WTC11 (cell line): ENCODE measurements at regions not wholly inside any gene's neighbourhood (a gene's known extent, or its start where the extent isn't known, plus 50 kb on each side); places are given as distances from the start of the nearest gene placed in this dataset.

ENCODE experiments used
- ATAC-seq: fragments of 200-7000 bp; cut with Tn5 transposase; 2 replicates; pipeline ENCODE4 v1.10.0; 2021; ENCODE audit warnings: mild to moderate bottlenecking, moderate library complexity
- CTCF ChIA-PET: fragments of 300-600 bp; sonication (Branson Sonifier 250); formaldehyde crosslinking; loops from one replicate; lab custom pipeline; 2021; ENCODE audit warnings: antibody characterized with exemption; lab: Charles Lee
- POLR2A ChIA-PET: fragments of 350-600 bp; sonication (Branson Sonifier 250); formaldehyde crosslinking; loops from one replicate; lab custom pipeline; 2021; ENCODE audit warnings: antibody characterized with exemption; lab: Charles Lee
- DNase-seq: peaks from one replicate; pipeline ENCODE4 v3.0.0; 2021; ENCODE audit warnings: low spot score
- H3K27ac Mint-ChIP-seq: 2 replicates; pipeline ENCODE4 v1.8.0; 2021; ENCODE audit warnings: mixed read lengths
- H3K27me3 Mint-ChIP-seq: 2 replicates; pipeline ENCODE4 v1.8.0; 2021; ENCODE audit warnings: low read depth, mild to moderate bottlenecking, moderate library complexity, mixed read lengths
- H3K36me3 Mint-ChIP-seq: 2 replicates; pipeline ENCODE4 v1.8.0; 2021; ENCODE audit warnings: mixed read lengths
- H3K4me1 Mint-ChIP-seq: 2 replicates; pipeline ENCODE4 v1.8.0; 2022; ENCODE audit warnings: mixed read lengths
- H3K4me3 Mint-ChIP-seq: 2 replicates; pipeline ENCODE4 v1.8.0; 2021; ENCODE audit warnings: mild to moderate bottlenecking, moderate library complexity, mixed read lengths
- H3K9me3 Mint-ChIP-seq: 2 replicates; pipeline ENCODE4 v1.8.0; 2021; ENCODE audit warnings: mixed read lengths
- AFF4 ChIP-seq: sonication (generic); formaldehyde crosslinking; IDR thresholded peaks from 2 replicates; pipeline ENCODE4 v1.8.1; 2023; ENCODE audit warnings: mild to moderate bottlenecking, missing genetic modification reagents, borderline replicate concordance
- ATF1 ChIP-seq: sonication (generic); formaldehyde crosslinking; IDR thresholded peaks from 2 replicates; pipeline ENCODE4 v1.8.1; 2023; ENCODE audit warnings: mild to moderate bottlenecking, moderate library complexity, missing genetic modification reagents
- CDX4 ChIP-seq: fragments of 250-450 bp; sonication (Bioruptor Pico); IDR thresholded peaks from 2 replicates; pipeline ENCODE4 v1.9.0; 2021; ENCODE audit warnings: moderate library complexity, mild to moderate bottlenecking, inconsistent platforms, borderline replicate concordance
- CREM ChIP-seq: sonication (generic); formaldehyde crosslinking; IDR thresholded peaks from 2 replicates; pipeline ENCODE4 v1.8.1; 2022; ENCODE audit warnings: mild to moderate bottlenecking, missing genetic modification reagents, moderate library complexity
- CTCF ChIP-seq: fragments of 200-600 bp; IDR thresholded peaks from 2 replicates; pipeline ENCODE4 v1.8.0; 2022; ENCODE audit warnings: antibody characterized with exemption
- ETV6 ChIP-seq: sonication (generic); formaldehyde crosslinking; IDR thresholded peaks from 2 replicates; pipeline ENCODE4 v1.8.1; 2022; ENCODE audit warnings: mild to moderate bottlenecking, missing genetic modification reagents
- GABPB1 ChIP-seq: sonication (generic); formaldehyde crosslinking; IDR thresholded peaks from 2 replicates; pipeline ENCODE4 v1.8.1; 2023; ENCODE audit warnings: mild to moderate bottlenecking, missing genetic modification reagents
- HMGXB4 ChIP-seq: sonication (generic); formaldehyde crosslinking; IDR thresholded peaks from 2 replicates; pipeline ENCODE4 v1.8.1; 2023; ENCODE audit warnings: mild to moderate bottlenecking, moderate library complexity, missing genetic modification reagents
- IRF1 ChIP-seq: sonication (generic); formaldehyde crosslinking; IDR thresholded peaks from 2 replicates; pipeline ENCODE4 v1.8.0; 2023; ENCODE audit warnings: missing genetic modification reagents
- NFE2L1 ChIP-seq: sonication (generic); formaldehyde crosslinking; IDR thresholded peaks from 2 replicates; pipeline ENCODE4 v1.8.1; 2023; ENCODE audit warnings: missing genetic modification reagents
- STAT6 ChIP-seq: sonication (generic); formaldehyde crosslinking; conservative IDR thresholded peaks from 2 replicates; pipeline ENCODE4 v1.8.1; 2023; ENCODE audit warnings: mild to moderate bottlenecking, low read depth, missing genetic modification reagents, moderate library complexity
- TP53 ChIP-seq: sonication (generic); formaldehyde crosslinking; IDR thresholded peaks from 2 replicates; pipeline ENCODE4 v1.8.1; 2023; ENCODE audit warnings: mild to moderate bottlenecking, missing genetic modification reagents
- USF1 ChIP-seq: sonication (generic); formaldehyde crosslinking; IDR thresholded peaks from 2 replicates; pipeline ENCODE4 v1.8.0; 2022; ENCODE audit warnings: mild to moderate bottlenecking, missing genetic modification reagents
- ZBTB21 ChIP-seq: sonication (generic); formaldehyde crosslinking; IDR thresholded peaks from 2 replicates; pipeline ENCODE4 v1.8.1; 2023; ENCODE audit warnings: mild to moderate bottlenecking, missing genetic modification reagents, borderline replicate concordance
- ZNF219 ChIP-seq: sonication (generic); formaldehyde crosslinking; IDR thresholded peaks from 2 replicates; pipeline ENCODE4 v1.8.0; 2023; ENCODE audit warnings: missing genetic modification reagents, mild to moderate bottlenecking, borderline replicate concordance
- ZNF263 ChIP-seq: sonication (generic); formaldehyde crosslinking; IDR thresholded peaks from 2 replicates; pipeline ENCODE4 v1.8.1; 2022; ENCODE audit warnings: low read depth, mild to moderate bottlenecking, moderate library complexity, missing genetic modification reagents
- ZNF425 ChIP-seq: fragments of 250-450 bp; sonication (Bioruptor Pico); conservative IDR thresholded peaks from 2 replicates; pipeline ENCODE4 v1.9.0; 2021; ENCODE audit warnings: mild to moderate bottlenecking
- ZNF671 ChIP-seq: fragments of 250-450 bp; sonication (Bioruptor Pico); IDR thresholded peaks from 2 replicates; pipeline ENCODE4 v1.8.0; 2021; ENCODE audit warnings: mild to moderate bottlenecking

- no peaks in the 10 kb centered on the region for H3K9me3 Mint-ChIP-seq
- POLR2A ChIA-PET: no interaction called here
- H3K4me1 Mint-ChIP-seq: no peaks in the 10 kb centered on the region
- H3K27ac Mint-ChIP-seq: no peak overlapping the region
- ATAC-seq (no peak), DNase-seq (no peak)
- H3K27me3 Mint-ChIP-seq: no peaks in the 10 kb centered on the region
- H3K36me3 Mint-ChIP-seq: no peaks in the 10 kb centered on the region
- TF ChIP-seq ETV6 (no peak), CREM (CRISPR knock-in tag) (no peak), ZNF263 (CRISPR knock-in tag) (no peak), STAT6 (no peak), USF1 (no peak), IRF1 (no peak), ZNF425 (CRISPR knock-in tag) (no peak), CDX4 (CRISPR knock-in tag) (no peak), ZBTB21 (CRISPR knock-in tag) (no peak), NFE2L1 (CRISPR knock-in tag) (no peak), GABPB1 (CRISPR knock-in tag) (no peak), CTCF (no peak), TP53 (CRISPR knock-in tag) (no peak), ATF1 (CRISPR knock-in tag) (no peak), ZNF219 (CRISPR knock-in tag) (no peak), AFF4 (no peak), ZNF671 (no peak), HMGXB4 (CRISPR knock-in tag) (no peak)
- CTCF ChIA-PET: no interaction called here
- H3K4me3 Mint-ChIP-seq: no peak overlapping the region
Measured at GRCh38 chr6:137762168-137763090, 104.6 kb upstream of the TNFAIP3 start.
